ENCODE measurements at regions not wholly inside any gene's neighbourhood (a gene's known extent, or its start where the extent isn't known, plus 50 kb on each side); places are given as distances from the start of the nearest gene placed in this dataset.

- TF ChIP-seq CTCF (IDR thresholded peaks at IDR 0.05; ENCODE audit: insufficient read depth, low read depth, low read length) (no peak), EZH2 (IDR thresholded peaks at IDR 0.05; ENCODE audit: insufficient read depth, low read length) (no peak)
Measured at GRCh38 chr9:17938035-17938655, 359.3 kb downstream of the SH3GL2 start.

Measured in astrocyte (in vitro differentiated cells and primary cell).